ENCODE measurements at regions not wholly inside any gene's neighbourhood (a gene's known extent, or its start where the extent isn't known, plus 50 kb on each side); places are given as distances from the start of the nearest gene placed in this dataset.
"Not testable (repeated sequence)": the region's sequence is repeated elsewhere in the genome, so short reads cannot be mapped to it uniquely, and the experiment has no call there.

GRCh38 chr9:18299449-18299848 lies 174.5 kb upstream of the ADAMTSL1 start:
- TF ChIP-seq CTCF (IDR thresholded peaks at IDR 0.05; ENCODE audit: low read depth, low read length), result no peak
- DNase-seq (ENCODE audit: low read depth in 2 of 2), result no peak
- H3K4me3 ChIP-seq (replicated peaks in 1 of 2; ENCODE audit: low read depth in 2 of 2, low read length in 2 of 2), result no peak overlapping the region

- DNase-seq (ENCODE audit: low read depth in 2 of 2); H3K4me3 ChIP-seq (replicated peaks in 1 of 2; ENCODE audit: low read depth in 2 of 2, low read length in 2 of 2): not testable (repeated sequence)
These were observed 168.7 kb upstream of the ADAMTSL1 start for GRCh38 chr9:18305167-18305806.

DNA sequence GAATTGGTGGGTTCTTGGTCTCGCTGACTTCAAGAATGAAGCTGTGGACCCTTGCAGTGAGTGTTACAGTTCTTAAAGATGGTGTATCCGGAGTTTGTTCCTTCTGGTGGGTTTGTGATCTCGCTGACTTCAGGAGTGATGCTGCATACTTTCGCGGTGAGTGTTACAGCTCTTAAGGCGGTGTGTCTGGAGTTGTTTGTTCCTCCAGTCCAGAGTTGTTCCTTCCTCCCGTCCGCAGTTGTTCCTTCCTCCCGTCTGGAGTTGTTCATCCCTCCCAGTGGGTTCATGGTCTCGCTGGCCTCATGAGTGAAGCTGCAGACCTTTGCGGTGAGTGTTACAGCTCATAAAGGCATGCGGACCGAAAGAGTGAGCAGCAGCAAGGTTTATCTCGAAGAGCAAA lies 159.6 kb upstream of the ADAMTSL1 start:
- H3K4me3 ChIP-seq (replicated peaks in 1 of 2; ENCODE audit: low read depth in 2 of 2, low read length in 2 of 2), result no peak overlapping the region
- TF ChIP-seq CTCF (IDR thresholded peaks at IDR 0.05; ENCODE audit: low read depth, low read length), result no peak
- peak in 1 of 2 donors; percentile 26 for DNase-seq (ENCODE audit: low read depth in 2 of 2)

DNA sequence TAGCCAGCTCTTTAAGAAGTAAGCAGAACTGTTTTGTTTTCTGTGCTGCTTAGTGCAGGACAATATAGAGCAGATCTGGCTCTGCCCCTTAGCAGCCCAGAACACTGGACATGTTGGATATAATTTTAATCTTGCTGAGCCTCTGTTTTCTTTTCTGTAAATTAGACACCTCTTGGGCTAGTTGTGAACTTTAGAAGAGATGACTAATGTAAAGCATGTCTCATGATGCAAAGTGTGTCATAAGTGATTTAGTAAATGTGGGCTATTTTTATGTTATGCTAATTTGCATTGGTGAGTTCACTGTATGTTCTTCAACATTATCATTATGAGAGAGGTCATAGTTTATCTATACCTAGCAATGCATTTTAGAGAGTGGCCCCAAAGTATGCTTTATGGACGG lies 156.1 kb upstream of the ADAMTSL1 start:
- no peak for TF ChIP-seq CTCF (IDR thresholded peaks at IDR 0.05; ENCODE audit: low read depth, low read length)
- DNase-seq (ENCODE audit: low read depth in 2 of 2), result peak in 1 of 2 donors; percentile 17
- H3K4me3 ChIP-seq (replicated peaks in 1 of 2; ENCODE audit: low read depth in 2 of 2, low read length in 2 of 2), result no peak overlapping the region

GRCh38 chr9:18319918-18320445 lies 154.0 kb upstream of the ADAMTSL1 start:
- peak; percentile 15 to 32 for DNase-seq (ENCODE audit: low read depth in 2 of 2)
- H3K4me3 ChIP-seq (replicated peaks in 1 of 2; ENCODE audit: low read depth in 2 of 2, low read length in 2 of 2), result no peak overlapping the region
- peak; percentile 10 for TF ChIP-seq CTCF (IDR thresholded peaks at IDR 0.05; ENCODE audit: low read depth, low read length)

- no peak overlapping the region for H3K4me3 ChIP-seq (replicated peaks in 1 of 2; ENCODE audit: low read depth in 2 of 2, low read length in 2 of 2)
- peak in 1 of 2 donors; percentile 58 for DNase-seq (ENCODE audit: low read depth in 2 of 2)
- TF ChIP-seq CTCF (IDR thresholded peaks at IDR 0.05; ENCODE audit: low read depth, low read length), result no peak
These were observed 148.8 kb upstream of the ADAMTSL1 start for GRCh38 chr9:18324928-18325745.

DNA sequence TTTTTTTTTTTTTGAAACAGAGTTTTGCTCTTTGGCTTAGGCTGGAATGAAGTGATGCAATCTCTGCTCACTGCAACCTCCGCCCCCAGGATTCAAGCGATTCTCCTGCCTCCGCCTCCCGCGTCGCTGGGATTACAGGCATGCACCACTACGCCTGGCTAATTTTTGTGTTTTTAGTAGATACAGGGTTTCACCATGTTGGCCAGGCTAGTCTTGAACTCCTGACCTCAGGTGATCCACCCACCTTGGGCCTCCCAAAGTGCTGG lies 148.3 kb upstream of the ADAMTSL1 start:
- DNase-seq (ENCODE audit: low read depth in 2 of 2); H3K4me3 ChIP-seq (replicated peaks in 1 of 2; ENCODE audit: low read depth in 2 of 2, low read length in 2 of 2): not testable (repeated sequence)
